HG03135 (cell line): ENCODE measurements at regions not wholly inside any gene's neighbourhood (a gene's known extent, or its start where the extent isn't known, plus 50 kb on each side); places are given as distances from the start of the nearest gene placed in this dataset.

Experiments
- ATAC-seq: cut with Tn5 transposase; IDR thresholded peaks from one replicate; pipeline ENCODE4 v1.9.1; 2021; ENCODE audit warnings: mild to moderate bottlenecking, moderate library complexity; ENCODE audit not compliant: unreplicated experiment

- ATAC-seq, result no peak
Observed at GRCh38 chr7:121575194-121575765, 179.2 kb upstream of the FAM3C start.

GRCh38 chr7:121574109-121574508 is 178.0 kb upstream of the FAM3C start:
- no peak for ATAC-seq

DNA sequence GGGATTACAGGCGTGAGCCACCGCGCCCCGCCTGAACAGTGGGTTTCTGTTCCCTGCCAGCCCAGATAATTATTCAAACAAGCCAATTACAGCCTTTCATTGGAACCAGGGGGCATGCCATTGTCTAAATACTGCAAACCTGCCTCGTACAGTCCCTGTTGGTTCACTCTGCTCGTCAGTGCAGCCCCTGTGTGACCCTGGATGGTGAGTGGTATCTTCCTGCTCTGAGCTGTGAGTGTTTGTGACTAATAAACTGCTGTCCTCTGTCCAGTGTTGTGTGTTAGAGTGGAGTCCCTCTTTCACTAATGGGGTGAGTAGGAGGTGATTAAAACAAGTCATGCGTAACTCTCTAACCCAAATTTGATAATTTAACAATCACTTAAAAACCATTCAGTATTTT is 176.5 kb upstream of the FAM3C start:
- no peak for ATAC-seq

DNA sequence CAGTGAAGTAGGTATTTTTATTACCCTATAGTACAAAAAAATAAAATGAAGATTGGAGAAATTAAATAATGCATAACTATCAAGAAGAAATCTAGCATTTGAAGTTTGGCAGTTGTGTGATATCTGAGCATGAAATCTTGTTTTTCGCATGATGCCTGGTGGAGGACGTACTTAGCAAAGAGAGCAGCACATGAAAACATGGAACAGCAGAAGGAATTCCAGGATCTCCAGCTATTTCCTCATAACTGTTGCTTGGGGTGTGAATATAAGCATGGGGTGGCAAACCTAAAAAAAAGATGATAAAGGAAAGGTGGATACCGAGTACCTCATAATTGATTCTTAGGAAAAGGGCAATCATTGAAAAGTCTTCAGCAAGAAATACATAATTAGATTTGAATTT is 174.3 kb upstream of the FAM3C start:
- ATAC-seq, result no peak

DNA sequence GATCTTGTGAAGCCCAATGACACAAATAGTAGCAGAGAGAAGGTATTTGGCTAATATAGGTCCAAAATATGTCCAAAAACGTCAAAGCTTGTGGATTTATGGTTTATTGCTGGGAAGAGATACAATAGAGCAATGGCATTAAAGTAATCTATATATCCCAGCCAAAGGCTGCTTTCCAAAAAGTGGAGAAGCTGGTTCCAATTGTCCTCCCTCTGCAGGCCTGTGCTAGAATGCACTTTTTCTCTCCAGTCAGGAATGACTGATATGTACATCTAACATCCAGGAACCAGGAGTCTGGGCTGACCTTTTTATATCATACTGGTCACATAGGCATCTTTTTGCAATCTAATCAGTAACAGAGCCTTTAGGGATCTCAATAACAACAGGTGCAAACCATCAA is 167.1 kb upstream of the FAM3C start:
- ATAC-seq, result no peak

- no peak for ATAC-seq
Observed at GRCh38 chr7:121562259-121562658, 166.2 kb upstream of the FAM3C start.

DNA sequence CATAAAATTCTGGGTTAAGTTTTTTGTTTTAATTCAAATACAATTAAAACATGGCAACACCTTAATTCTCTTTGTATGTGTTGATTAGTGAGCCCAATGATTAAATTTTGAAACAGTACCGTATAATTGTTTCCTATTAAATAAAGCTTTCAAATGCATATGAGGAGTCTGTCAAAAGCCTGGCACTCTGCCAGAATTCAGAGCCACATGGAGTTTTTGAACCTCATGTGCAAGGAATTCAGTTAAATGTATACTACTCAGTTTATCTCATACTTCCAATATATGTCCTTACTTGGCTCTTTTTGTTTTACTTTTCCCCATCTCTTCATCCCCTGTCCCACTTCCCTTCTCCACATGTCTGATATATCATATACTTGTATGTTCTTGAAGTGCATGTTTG is 165.6 kb upstream of the FAM3C start:
- no peak for ATAC-seq

GRCh38 chr7:121560267-121560990 is 164.3 kb upstream of the FAM3C start:
- no peak for ATAC-seq

GRCh38 chr7:121558288-121558687 is 162.2 kb upstream of the FAM3C start:
- ATAC-seq, result no peak

DNA sequence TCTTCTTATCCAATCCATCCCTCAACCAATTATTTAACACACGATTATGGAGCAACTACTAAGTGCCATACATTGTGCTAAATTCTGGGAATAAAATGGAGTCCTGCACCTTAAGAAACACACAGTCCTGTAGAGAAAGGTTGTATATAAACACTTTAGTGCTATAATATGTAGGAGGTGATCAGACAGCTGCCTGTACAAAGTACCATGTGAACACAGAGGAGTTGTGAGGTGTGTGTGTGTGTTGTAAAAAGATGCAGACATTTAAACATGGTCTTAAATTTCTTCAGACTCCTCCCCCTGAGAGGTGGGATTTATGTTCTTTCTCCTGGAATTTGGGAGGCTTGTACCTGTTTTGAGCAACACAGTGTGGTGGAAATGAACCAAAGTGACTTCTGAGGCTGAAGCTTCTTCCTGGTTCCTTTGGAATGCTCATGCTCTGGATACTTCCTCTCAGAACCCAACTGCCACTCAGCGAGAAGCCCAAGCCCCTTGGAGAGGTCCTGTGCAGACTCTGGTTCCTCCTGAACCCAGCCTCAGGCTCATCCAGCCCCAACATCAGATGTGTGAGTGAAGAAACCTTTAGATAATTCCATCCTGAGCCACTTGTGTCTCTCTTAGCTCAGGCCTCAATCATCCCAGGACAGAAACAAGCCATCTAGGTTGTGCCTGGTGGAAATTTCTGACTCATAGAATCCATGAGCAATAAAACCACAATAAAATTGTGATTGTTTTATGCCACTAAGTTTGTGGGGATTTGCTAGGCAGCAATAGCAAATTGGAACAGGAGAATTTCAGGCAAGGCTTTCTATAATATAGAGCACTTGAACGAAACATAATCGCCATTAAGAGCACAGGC is 161.2 kb upstream of the FAM3C start:
- ATAC-seq, result no peak

- no peak for ATAC-seq
Observed at GRCh38 chr7:121555558-121555957, 159.4 kb upstream of the FAM3C start.

DNA sequence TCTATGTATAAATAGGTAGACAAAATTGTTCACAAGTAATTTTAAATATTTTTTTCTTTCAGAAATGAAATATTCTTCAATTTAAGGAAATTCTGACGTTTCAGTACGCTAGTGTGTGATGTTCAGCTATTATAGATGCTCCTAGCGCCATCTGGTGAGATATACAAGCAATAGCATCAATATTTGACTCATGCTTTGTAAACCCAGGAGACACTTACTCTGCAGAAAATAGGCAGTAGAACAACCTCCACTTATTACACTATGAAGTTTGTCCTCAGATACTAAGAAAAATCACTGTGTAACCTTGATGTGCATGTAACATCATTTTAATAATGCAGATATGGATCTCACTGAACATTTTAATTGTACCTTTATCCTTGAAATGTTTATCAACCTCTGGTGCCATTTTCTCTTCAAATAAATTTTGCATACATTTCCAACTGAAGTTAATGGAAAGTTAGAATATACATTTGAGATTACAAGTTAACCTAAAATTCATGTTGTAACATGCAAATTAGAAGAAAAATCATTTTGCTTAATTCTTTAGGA is 151.5 kb upstream of the FAM3C start:
- peak; percentile 72 for ATAC-seq

GRCh38 chr7:121546632-121547543 is 150.8 kb upstream of the FAM3C start:
- no peak for ATAC-seq

DNA sequence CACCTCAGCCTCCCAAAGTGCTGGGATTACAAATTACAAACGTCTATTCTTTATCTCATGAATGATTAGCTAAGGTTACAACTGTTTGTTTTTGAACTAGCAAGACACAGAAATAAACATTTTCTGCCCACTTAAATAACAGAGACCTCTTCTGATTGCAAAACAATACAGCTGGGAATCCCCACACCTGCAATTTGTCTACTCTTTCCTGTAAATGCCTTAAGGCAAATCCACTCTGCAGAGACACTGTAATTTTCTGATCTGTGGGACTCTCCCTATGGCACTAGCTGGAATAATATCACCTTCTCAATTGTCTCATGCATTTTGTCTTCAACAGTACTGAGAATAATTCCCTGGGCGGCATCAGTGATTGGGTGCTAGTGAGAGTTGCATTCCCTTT is 149.3 kb upstream of the FAM3C start:
- ATAC-seq, result no peak

- peak; percentile 58 for ATAC-seq
Observed at GRCh38 chr7:121544726-121545125, 148.6 kb upstream of the FAM3C start.

DNA sequence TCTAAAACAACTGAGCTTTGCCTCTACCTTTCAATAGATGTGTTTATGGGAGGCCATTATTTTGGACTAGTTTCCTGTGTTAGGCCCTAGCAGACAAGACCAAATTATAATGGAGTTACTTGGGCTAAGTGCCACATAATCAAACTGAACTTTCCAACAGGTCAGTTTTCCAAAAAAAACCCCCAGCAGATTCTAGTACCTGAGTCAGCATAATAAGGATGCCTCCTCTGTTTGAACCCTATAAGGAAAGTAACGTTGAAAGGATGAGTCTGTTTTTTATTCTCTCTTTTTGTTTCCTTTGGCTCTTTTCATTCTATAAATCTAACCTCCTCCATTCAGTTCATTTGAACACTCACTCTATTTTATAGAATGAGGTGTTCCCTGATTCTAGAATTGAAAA is 148.1 kb upstream of the FAM3C start:
- no peak for ATAC-seq

DNA sequence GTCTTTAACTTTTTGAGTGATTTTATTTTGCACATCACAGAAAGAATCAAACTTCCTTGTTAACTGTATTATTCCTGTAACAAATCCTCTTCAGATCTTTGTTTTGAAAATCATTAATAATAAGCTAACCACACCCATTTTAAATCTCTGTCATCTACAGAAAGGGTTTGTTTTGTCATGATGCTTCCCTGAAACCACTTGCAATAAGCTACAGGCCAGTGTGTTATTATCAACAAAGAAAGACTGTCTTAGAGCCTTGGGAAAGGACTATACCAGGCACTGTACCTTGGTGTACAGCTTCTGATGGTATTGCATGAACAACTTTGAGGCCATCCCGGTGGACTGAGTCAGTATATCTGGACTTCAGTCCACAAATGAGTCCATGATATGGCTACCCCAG is 145.3 kb upstream of the FAM3C start:
- ATAC-seq, result no peak

GRCh38 chr7:121540138-121540537 is 144.0 kb upstream of the FAM3C start:
- ATAC-seq, result no peak

- no peak for ATAC-seq
Observed at GRCh38 chr7:121537031-121537430, 140.9 kb upstream of the FAM3C start.

DNA sequence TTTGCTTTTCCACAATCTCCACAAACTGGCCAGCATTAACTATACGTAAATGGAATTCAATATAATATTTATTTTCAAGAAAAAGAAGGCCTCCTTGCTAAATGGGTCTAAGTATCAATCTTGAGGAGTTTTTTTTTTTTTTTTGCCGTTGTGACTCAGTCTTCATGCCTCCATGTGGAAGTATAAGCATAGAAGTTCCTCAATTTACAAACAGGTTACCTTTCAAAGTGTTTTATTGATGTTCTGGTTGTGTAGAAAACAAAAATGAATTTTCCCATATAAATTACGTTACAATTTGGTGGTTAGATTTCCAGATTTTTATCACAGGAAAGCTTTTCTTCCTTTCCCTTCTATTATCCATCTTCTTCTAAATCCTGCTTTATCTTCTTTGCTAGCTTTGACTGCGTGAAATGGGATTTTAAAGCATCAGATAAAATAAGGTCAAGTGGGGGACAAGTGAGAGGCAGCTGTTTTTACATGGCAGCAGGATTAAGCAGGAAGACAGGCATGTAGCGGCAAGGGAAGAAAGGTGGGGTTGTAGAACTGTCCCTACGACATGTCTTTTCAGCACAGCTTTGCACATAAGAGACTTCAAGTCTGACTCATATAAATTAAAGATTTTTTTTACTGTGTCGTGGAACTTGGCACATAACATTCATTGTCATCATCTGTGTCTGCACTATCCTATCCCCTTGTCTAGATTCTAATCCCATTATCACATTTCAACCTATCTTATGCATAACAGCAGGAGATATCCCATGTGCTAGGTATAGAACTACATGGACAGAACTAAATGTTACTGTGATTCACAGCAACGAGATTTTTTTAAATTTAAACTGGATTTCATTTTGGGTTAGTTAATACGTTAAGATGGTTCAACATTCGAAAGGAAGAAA is 135.3 kb upstream of the FAM3C start:
- no peak for ATAC-seq
